BJ (cell line): ENCODE measurements at regions not wholly inside any gene's neighbourhood (a gene's known extent, or its start where the extent isn't known, plus 50 kb on each side); places are given as distances from the start of the nearest gene placed in this dataset.
"Not testable (repeated sequence)": the region's sequence is repeated elsewhere in the genome, so short reads cannot be mapped to it uniquely, and the experiment has no call there.

Source experiments
- CTCF ChIA-PET: fragments of 350-600 bp; formaldehyde crosslinking; extraction: SDS; loops from one replicate; lab custom pipeline; 2021; ENCODE audit warnings: antibody characterized with exemption, inconsistent platforms; lab: Yijun Ruan, JAX
- POLR2A ChIA-PET: fragments of 300-600 bp; sonication (Branson Sonifier 250); formaldehyde crosslinking; extraction: SDS; loops from one replicate; lab custom pipeline; 2021; ENCODE audit warnings: antibody characterized with exemption; lab: Charles Lee
- DNase-seq: peaks from one replicate; pipeline ENCODE4 v3.0.0-alpha.2; 2011; ENCODE audit warnings: low read depth
- H3K27me3 ChIP-seq: 2 replicates; pipeline ENCODE4 v1.6.0; 2011; ENCODE audit warnings: low read length; ENCODE audit not compliant: control insufficient read depth, insufficient read depth
- H3K36me3 ChIP-seq: 2 replicates; pipeline ENCODE4 v1.5.1; 2011; ENCODE audit warnings: low read length; ENCODE audit not compliant: control insufficient read depth, insufficient read depth
- H3K4me3 ChIP-seq: 2 replicates; pipeline ENCODE4 v1.5.1; 2011; ENCODE audit warnings: low read depth, mild to moderate bottlenecking, control low read depth, low read length
- TF ChIP-seq, protein P1 (sequence below): IDR thresholded peaks from 2 replicates; pipeline ENCODE4 v1.5.1; 2011; ENCODE audit warnings: low read depth, mild to moderate bottlenecking, control low read depth, inconsistent platforms, low read length, moderate library complexity; ENCODE audit not compliant: insufficient read depth

DNA sequence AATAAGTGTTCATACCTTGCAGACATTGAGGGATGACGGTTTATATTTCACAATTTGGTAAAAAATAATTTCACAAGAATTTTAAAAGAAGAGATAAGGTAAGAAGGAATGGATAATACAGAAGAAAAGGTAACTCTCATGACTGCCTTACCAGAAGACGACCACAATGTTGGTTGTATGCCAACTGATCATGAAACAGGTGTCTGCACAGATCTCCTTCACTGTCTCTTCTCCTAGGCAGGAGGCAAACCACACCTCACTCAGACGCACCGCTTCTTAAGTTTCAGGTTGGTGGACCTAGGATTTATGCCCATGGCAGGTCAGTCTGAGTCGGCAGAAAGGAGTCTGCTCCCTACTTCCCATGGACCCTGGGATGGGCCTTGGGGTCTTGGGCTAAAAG, 177.2 kb downstream of the VSIG4 start:
- no peaks in the 10 kb centered on the region for H3K27me3 ChIP-seq
- TF ChIP-seq, protein P1, sequence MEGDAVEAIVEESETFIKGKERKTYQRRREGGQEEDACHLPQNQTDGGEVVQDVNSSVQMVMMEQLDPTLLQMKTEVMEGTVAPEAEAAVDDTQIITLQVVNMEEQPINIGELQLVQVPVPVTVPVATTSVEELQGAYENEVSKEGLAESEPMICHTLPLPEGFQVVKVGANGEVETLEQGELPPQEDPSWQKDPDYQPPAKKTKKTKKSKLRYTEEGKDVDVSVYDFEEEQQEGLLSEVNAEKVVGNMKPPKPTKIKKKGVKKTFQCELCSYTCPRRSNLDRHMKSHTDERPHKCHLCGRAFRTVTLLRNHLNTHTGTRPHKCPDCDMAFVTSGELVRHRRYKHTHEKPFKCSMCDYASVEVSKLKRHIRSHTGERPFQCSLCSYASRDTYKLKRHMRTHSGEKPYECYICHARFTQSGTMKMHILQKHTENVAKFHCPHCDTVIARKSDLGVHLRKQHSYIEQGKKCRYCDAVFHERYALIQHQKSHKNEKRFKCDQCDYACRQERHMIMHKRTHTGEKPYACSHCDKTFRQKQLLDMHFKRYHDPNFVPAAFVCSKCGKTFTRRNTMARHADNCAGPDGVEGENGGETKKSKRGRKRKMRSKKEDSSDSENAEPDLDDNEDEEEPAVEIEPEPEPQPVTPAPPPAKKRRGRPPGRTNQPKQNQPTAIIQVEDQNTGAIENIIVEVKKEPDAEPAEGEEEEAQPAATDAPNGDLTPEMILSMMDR: no peak
- no peaks in the 10 kb centered on the region for H3K36me3 ChIP-seq
- POLR2A ChIA-PET: no interaction called here
- H3K4me3 ChIP-seq: no peak overlapping the region
- DNase-seq: no peak
- CTCF ChIA-PET: no interaction called here

DNA sequence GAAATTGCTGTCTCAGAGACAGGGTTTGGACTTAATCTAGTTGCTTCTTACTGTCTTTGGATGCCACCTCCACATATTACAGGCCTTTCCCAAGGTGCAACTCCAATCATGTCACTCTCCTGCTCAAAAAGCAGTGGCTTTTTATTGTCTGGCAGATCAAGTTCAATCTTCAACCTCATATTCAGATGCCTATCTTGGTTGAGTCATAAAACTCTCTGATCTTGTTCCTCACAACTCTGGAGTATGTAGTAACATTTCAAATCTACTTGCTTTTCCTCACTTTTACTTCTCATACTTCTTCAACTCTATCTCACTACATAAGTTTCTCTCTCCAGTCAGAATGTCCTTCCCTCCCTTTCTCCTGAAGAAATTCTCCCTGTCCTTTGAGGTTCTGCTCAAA, 180.6 kb downstream of the VSIG4 start:
- ChIA-PET POLR2A (no interaction called here), CTCF (no interaction called here)
- H3K27me3 ChIP-seq: no peaks in the 10 kb centered on the region
- no peak for DNase-seq
- H3K36me3 ChIP-seq: no peaks in the 10 kb centered on the region
- H3K4me3 ChIP-seq: no peak overlapping the region
- TF ChIP-seq, protein P1: no peak

DNA sequence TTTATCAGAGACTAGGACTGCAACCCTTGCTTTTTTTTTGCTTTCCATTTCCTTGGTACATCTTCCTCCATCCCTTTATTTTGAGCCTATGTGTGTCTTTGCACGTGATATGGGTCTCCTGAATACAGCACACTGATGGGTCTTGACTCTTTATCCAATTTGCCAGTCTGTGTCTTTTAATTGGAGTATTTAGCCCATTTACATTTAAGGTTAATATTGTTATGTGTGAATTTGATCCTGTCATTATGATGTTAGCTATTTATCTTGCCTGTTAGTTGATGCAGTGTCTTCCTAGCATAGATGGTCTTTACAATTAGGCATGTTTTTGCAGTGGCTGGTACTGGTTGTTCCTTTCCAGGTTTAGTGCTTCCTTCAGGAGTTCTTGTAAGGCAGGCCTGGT, 185.4 kb downstream of the VSIG4 start:
- H3K4me3 ChIP-seq, DNase-seq, CTCF ChIA-PET, H3K27me3 ChIP-seq, H3K36me3 ChIP-seq, POLR2A ChIA-PET: not testable (repeated sequence)

DNA sequence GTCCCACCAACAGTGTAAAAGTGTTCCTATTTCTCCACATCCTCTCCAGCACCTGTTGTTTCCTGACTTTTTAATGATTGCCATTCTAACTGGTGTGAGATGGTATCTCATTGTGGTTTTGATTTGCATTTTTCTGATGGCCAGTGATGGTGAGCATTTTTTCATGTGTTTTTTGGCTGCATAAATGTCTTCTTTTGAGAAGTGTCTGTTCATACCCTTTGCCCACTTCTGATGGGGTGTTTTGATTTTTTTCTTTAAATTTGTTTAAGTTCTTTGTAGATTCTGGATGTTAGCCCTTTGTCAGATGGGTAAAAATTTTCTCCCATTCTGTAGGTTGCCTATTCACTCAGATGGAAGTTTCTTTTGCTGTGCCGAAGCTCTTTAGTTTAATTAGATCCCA, 183.9 kb downstream of the MSN start:
- POLR2A ChIA-PET, H3K4me3 ChIP-seq, H3K27me3 ChIP-seq, DNase-seq, CTCF ChIA-PET, H3K36me3 ChIP-seq: not testable (repeated sequence)

DNA sequence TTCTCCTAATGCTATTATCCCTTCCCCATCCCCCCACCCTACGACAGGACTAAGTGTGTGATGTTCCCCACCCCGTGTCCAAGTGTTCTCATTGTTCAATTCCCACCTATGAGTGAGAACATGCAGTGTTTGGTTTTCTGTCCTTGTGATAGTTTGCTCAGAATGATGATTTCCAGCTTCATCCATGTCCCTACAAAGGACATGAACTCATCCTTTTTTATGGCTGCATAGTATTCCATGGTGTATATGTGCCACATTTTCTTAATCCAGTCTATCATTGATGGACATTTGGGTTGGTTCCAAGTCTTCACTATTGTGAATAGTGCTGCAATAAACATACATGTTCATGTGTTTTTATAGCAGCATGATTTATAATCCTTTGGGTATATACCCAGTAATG, 183.4 kb downstream of the MSN start:
- H3K4me3 ChIP-seq, POLR2A ChIA-PET, CTCF ChIA-PET, DNase-seq, H3K36me3 ChIP-seq, H3K27me3 ChIP-seq: not testable (repeated sequence)

DNA sequence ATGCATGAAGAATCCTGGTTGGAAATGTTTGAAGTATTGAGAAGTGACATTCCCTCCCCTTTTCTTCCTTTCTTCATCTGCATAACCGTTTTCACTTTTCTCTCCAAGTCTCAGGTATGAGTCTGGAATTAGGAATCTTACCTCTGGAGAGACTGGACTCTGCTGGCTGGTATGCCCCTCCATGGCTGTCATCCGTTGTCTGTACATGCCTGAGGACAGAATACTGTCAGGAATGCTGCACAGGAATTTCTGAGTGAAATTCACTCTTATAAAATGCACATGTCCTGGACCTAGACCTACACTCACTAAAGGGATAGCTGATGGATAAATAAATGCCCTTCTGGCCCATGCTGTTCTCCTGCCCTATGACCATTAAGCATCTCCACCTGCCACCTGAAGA, 179.5 kb downstream of the MSN start:
- no peaks in the 10 kb centered on the region for H3K36me3 ChIP-seq
- TF ChIP-seq, protein P1: no peak
- DNase-seq: no peak
- ChIA-PET CTCF (no interaction called here), POLR2A (no interaction called here)
- no peaks in the 10 kb centered on the region for H3K27me3 ChIP-seq
- H3K4me3 ChIP-seq: no peak overlapping the region

DNA sequence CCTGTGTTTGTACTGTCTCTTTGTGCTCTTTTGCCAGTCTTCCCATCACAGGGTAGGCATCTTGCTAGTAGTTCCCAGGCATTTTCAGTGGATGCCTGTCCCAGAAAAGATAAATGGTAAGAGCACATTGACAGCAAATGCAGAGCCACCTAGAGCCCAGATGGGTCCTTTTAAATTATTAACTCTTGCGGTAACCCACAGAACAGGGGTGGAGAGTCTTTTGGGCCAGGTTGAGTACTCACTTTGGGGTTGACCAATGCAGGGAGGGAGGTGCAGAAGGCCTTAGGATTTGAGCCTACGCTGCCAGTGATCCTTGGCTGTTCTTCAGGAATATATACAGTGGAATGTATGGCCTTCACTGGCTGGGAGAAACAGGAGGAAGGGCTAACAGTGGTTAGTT, 173.8 kb downstream of the MSN start:
- no peak for DNase-seq
- ChIA-PET POLR2A (no interaction called here), CTCF (no interaction called here)
- TF ChIP-seq, protein P1: no peak
- Histone ChIP-seq H3K36me3 (no peaks in the 10 kb centered on the region), H3K4me3 (no peak overlapping the region), H3K27me3 (no peaks in the 10 kb centered on the region)
